ENCODE measurements at regions not wholly inside any gene's neighbourhood (a gene's known extent, or its start where the extent isn't known, plus 50 kb on each side); places are given as distances from the start of the nearest gene placed in this dataset.

DNA sequence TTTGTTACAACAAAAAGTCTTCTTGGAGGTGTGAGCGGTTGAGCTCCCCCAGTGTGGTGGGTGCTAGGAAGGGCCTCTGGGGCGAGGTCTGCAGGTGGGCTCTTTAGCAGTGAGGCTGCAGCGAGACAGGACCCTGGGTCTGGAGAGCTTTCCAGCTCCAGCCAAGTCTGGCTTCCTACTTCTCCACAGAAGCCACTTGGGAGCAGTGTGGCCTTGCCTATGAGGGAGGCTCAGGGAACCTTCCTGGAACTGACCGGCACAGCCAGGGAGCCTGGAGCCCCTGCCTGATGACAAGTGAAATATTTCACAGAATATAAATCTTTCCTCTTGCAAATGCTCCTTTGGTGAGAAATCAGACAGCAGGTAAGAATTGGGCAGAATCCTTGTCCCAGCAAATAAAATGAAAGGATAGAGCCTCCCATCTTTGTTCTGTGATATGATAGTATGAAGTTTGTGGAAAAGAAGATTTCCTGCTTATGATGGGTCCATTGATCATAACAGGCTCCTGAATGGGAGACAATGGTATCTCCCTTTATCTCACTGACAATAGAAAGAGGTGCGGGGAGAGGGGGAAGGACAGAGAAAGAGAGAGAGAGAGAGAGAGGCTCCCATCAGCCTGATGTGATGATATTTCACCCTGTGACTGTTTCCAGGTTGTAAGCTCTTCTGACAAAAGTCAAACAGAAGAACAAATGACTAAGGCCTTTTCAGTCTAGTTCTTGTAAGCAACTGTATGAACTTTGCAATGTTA lies 289.8 kb upstream of the SPRED2 start:
- peak; percentile 24 for DNase-seq

DNA sequence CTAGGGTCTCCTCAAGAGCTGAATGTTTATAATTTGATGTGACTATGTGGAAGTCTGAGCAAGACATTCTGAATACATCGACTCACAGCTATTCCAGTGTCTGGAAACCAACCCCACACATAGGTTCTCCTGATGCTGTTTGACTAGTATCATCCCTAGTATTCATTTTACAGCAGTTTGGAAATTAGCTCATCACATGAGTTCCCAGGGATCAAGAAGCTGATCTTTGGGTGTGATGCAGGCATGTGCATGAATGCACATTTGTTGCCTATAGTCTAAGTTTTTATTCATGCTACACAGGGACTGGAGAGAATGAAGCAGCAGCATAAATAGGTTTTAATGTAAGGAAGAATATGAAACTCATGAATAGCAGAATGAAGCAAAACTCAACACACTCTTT lies 284.3 kb upstream of the SPRED2 start:
- peak; percentile 2 for DNase-seq

DNA sequence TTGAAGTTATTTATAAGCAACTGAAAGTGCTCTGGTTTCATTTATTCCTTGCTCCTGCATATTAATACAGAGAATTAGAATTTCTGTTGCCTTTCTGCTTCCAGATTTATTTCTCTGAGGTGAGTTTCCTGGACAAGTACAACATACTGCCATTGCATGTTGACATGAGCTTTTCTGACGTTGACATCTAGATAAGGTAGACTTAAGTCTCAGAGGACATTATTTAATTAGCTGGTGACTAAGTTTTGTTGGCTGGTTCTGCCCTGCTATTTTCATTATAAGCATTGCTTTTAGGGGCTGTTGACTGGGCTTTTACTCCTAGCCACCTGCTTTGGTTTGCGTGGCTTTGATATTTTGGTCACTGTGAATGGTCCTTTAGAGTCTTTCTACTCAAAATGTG lies 282.9 kb upstream of the SPRED2 start:
- DNase-seq: no peak

GRCh38 chr2:65714866-65715265 lies 282.5 kb upstream of the SPRED2 start:
- DNase-seq: no peak

DNA sequence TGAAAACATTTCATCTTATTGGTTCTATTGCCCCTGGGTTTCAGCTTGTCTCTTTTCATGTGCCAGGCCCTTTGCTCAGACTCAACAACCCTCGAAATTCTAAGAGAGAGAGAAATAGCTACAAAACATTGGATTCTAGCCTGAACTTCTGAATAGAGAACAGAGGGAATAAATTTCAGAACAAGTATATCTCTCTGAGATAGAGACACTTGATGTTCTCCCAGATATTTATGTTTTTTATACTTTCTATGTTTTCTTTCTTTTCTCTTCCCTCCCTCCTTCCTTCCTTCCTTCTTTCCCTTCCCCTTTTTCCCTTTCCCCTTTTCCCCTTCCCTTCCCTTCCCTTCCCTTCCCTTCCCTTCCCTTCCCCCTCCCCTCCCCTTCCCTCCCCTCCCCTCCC lies 279.5 kb upstream of the SPRED2 start:
- no peak for DNase-seq

- DNase-seq: peak; percentile 18
These were observed 278.4 kb upstream of the SPRED2 start for GRCh38 chr2:65710779-65711295.

- no peak for DNase-seq
These were observed 278.0 kb upstream of the SPRED2 start for GRCh38 chr2:65710356-65710755.

GRCh38 chr2:65708086-65708485 lies 275.7 kb upstream of the SPRED2 start:
- peak; percentile 88 for DNase-seq

DNA sequence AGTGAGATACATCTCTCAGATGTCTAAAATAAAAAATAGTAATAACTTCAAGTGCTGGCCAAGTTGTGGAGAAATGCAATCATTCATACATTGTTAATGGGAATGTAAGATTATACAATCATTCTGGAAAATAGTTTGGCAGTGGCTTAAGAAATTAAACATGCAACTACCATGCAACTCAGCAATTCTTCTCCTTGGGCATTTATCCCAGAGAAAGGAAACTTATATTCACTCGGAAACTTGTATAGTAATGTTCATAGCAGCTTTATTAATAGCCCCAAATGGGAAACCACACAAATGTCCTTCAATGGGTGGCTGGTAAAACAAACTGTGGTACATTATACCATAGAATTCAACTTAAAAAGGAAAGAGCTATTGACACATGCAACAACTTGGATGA lies 274.0 kb upstream of the SPRED2 start:
- DNase-seq: no peak

- no peak for DNase-seq
These were observed 268.8 kb upstream of the SPRED2 start for GRCh38 chr2:65701191-65701590.

- no peak for DNase-seq
These were observed 268.3 kb upstream of the SPRED2 start for GRCh38 chr2:65700720-65701119.

- DNase-seq: no peak
These were observed 267.7 kb upstream of the SPRED2 start for GRCh38 chr2:65700004-65700651.

- no peak for DNase-seq
These were observed 259.4 kb upstream of the SPRED2 start for GRCh38 chr2:65691816-65692215.

DNA sequence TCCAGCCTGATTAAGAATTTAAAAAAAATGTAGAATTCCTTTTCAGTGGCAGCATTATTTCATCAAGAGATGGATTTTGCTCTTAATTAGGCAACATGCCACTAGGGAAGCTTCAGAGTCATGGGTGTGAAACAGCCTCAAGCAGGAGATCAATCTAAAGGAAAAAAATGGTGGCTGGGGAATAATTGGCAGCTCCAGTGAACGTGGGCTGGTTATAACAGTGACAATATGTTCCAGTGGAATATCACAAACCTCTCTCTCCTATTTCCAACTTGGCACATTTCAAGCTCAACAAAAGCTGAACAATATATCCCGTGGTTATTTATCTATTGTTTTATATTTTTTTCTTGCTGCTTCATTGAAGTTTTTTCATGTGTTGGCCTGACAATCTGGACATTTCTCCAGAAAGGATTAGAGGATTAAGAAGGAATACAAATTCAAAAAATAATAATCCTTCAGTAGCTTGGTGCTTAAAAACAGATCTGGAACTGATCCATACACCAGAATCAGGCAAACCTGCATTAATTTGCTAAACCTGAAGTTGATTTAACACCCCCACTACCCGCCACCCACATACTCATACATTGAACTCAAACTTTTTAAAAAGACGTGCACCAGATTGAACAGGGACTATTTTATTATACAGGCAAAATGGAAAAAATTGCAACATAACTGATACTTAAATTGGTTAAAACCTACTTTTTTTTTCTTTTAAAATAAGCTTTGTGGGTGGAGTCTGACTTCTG lies 255.9 kb upstream of the SPRED2 start:
- no peak for DNase-seq

- DNase-seq: no peak
These were observed 255.2 kb upstream of the SPRED2 start for GRCh38 chr2:65687614-65688013.

DNA sequence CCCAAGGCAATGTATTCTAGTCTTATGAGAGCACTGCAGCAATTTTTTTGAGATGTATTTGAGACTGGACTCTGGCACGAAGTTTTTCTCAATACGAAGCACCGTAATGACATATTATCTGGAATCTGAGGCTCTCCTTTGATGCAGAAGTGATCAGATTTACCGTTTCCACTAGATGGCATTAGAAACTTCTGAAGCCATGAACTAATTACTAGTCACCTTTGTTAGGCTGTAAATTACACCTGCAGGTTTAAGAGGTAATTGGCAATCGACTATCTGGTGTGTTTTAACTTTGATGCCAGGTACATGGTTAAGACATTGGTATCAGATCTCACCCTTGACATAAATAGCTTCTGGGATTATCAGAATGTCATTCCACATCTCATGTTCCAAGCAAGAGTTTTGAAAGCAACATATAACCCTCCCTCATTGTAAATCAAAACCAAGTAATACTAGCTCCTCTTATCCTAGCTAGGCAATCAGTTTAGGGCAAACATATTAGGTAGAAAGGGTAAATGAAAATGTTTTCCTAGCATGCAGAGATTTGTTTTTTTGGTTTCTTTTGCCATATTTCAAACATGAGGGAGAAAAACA lies 254.6 kb upstream of the SPRED2 start:
- no peak for DNase-seq

DNA sequence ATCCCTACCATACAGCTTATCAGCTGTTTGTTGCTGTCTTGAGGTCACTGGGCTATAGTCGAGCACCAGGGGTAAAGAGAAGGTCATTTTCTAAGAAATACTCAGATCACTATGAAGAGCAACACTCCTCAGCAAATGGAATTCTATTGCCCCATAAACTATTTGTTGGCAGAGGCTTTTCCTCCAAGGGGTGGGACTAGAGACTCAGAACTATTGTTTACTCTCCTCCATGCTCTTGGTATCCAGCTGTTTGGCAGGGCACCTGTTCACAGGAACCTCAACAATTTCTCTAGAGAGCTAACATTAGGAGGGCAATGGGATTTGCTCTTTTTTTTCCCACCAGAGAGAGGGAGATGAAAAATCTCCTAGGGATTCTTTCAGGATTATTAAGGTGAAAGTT lies 249.1 kb upstream of the SPRED2 start:
- DNase-seq: no peak

- no peak for DNase-seq
These were observed 246.5 kb upstream of the SPRED2 start for GRCh38 chr2:65678779-65679391.

DNA sequence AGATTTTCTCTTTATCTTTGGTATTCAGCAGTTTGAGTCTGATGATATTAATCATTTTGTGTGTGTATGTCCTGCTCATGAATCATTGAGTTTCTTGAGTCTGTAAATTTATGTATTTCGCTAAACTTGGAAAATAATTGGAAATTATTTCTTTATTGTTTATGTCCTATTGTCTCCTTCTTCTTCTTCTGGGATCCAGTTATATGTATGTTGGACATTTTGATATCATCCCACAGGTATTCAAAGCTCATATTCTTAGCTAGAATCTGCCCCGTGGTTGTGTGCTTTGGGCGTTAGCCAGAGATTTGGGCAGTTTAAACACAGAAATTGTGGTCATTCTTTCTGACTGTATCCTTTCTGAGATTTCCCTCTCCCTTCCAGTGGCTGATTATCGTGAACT lies 243.0 kb upstream of the SPRED2 start:
- DNase-seq: no peak

DNA sequence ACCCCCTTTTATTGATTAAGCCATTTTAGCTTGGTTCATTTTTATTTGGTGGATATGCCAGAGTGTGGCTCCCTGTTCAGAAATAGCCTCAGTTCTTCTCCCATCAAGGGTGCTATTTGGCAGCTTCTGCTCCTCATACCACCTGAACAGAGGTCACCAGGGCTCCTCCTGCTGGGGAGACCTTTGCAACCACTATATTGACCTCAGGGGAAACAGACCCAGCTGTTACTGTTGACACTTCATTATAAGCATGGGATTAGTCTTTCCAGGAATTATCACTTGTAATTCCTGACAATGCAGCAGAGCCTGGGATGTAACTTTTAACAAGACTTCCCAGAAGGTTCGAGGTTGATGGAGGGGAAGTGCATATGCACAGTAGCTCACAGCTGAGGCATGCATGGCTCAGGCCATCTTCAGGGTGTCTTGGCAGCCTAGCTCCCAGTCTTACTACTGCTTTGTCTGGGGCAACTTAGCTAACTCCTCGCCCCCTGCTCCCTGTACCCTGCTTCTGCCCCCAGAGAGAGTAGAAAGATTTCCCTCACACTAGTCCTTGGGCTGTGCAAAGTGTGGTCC lies 239.4 kb upstream of the SPRED2 start:
- no peak for DNase-seq

DNA sequence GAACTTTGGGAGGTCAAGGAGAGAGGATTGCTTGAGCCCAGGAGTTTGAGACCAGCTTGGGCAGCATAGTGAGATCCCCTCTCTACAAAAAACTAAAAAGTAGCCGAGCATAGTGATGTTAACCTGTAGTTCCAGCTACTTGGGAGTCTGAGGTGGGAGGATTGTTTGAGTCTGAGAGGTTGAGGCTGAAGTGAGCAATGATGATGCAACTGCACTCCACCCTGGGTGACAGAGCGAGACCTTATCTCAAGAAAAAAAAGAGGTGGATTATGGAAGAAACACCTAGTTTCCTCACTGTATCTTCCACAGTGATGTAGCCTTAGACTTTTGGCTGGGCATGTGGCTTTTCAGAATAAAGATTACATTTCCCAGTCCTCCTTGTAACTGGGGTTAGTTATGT lies 237.2 kb upstream of the SPRED2 start:
- DNase-seq: no peak

DNA sequence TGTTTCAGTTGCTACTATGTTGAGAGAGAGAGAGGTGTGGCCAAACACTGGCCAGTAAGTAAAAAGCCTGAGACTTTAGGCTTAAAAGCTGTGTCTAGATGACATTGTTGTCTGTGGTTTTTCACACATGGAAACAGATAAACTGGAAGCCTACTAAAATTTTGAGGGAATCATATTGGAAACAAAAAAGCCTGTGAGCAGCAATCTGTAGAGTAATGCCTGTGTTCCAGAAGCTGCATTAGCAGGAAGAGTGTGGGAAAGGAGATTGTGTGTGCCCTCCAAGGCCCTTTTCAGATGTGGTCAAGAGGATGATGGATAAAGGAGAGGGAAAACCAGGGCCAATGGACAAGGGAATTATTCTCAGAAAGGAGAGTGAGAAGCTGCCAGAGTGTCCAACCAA lies 236.3 kb upstream of the SPRED2 start:
- no peak for DNase-seq
